Mucosa of stomach (tissue), 1 donor: ENCODE measurements at regions not wholly inside any gene's neighbourhood (a gene's known extent, or its start where the extent isn't known, plus 50 kb on each side); places are given as distances from the start of the nearest gene placed in this dataset.

Source experiments
- H3K27me3 ChIP-seq: one replicate; pipeline ENCODE4 v1.7.0; 2013; ENCODE audit warnings: mild to moderate bottlenecking, low read length; ENCODE audit not compliant: control insufficient read depth, insufficient read depth
- H3K36me3 ChIP-seq: one replicate; pipeline ENCODE4 v1.7.0; 2013; ENCODE audit warnings: low read length; ENCODE audit not compliant: control insufficient read depth, insufficient read depth
- H3K4me1 ChIP-seq: one replicate; pipeline ENCODE4 v1.7.0; 2013; ENCODE audit warnings: mild to moderate bottlenecking, low read length; ENCODE audit not compliant: control insufficient read depth, insufficient read depth
- H3K4me3 ChIP-seq: one replicate; pipeline ENCODE4 v1.7.0; 2013; ENCODE audit warnings: low read length
- H3K9ac ChIP-seq: one replicate; pipeline ENCODE4 v1.7.0; 2013; ENCODE audit warnings: mild to moderate bottlenecking, low read length, moderate library complexity
- H3K9me3 ChIP-seq: one replicate; pipeline ENCODE4 v1.7.0; 2013; ENCODE audit warnings: mild to moderate bottlenecking, low read length, moderate library complexity; ENCODE audit not compliant: control insufficient read depth
- donor health status: Pancreatic carcinoma.

GRCh38 chr5:117182104-117182503 lies 607.5 kb upstream of the SEMA6A start:
- H3K27me3 ChIP-seq = no peaks in the 10 kb centered on the region

GRCh38 chr5:117177302-117177701 lies 602.7 kb upstream of the SEMA6A start:
- Histone ChIP-seq H3K4me3 (no peak overlapping the region), H3K9me3 (no peaks in the 10 kb centered on the region), H3K36me3 (no peaks in the 10 kb centered on the region), H3K27me3 (no peaks in the 10 kb centered on the region), H3K9ac (no peak overlapping the region), H3K4me1 (peaks cover 3% of the 10 kb centered on the region)

More at GRCh38 chr5:117182104-117182503, 607.5 kb upstream of the SEMA6A start:
- Histone ChIP-seq H3K36me3 (no peaks in the 10 kb centered on the region), H3K9me3 (no peaks in the 10 kb centered on the region), H3K4me3 (no peak overlapping the region), H3K9ac (no peak overlapping the region), H3K4me1 (peaks cover 2% of the 10 kb centered on the region)

- H3K27me3 ChIP-seq = no peaks in the 10 kb centered on the region
- no peak overlapping the region for H3K9ac ChIP-seq
- H3K36me3 ChIP-seq = no peaks in the 10 kb centered on the region
- H3K4me3 ChIP-seq = no peak overlapping the region
- H3K9me3 ChIP-seq = no peaks in the 10 kb centered on the region
- H3K4me1 ChIP-seq = no peaks in the 10 kb centered on the region
These were observed 590.4 kb upstream of the SEMA6A start for GRCh38 chr5:117165068-117165467.

- H3K9ac ChIP-seq = no peak overlapping the region
- H3K27me3 ChIP-seq = no peaks in the 10 kb centered on the region
- no peaks in the 10 kb centered on the region for H3K36me3 ChIP-seq
- no peaks in the 10 kb centered on the region for H3K9me3 ChIP-seq
- H3K4me1 ChIP-seq = no peaks in the 10 kb centered on the region
- H3K4me3 ChIP-seq = no peak overlapping the region
These were observed 587.2 kb upstream of the SEMA6A start for GRCh38 chr5:117161718-117162335.

DNA sequence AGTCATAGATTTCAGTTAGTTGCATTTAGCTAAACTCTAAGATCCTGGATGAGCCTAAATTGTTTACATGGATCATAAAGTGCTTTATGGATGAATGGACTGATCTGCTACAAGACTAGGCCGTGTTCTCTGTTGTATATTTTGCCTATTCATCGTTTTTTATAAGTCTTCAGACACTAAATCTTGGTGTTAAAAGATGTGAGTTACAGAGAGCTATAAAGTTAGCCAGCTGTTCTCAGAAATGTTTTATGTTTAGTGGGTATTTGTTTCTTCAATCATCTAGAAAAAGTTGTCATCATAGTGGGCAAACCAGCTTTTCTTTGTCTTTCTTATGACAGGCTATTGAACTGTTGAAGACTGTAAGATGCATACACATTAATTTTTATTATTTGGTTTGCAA lies 585.8 kb upstream of the SEMA6A start:
- Histone ChIP-seq H3K4me3 (no peak overlapping the region), H3K4me1 (no peaks in the 10 kb centered on the region), H3K27me3 (no peaks in the 10 kb centered on the region), H3K9ac (no peak overlapping the region), H3K36me3 (no peaks in the 10 kb centered on the region), H3K9me3 (no peaks in the 10 kb centered on the region)

- Histone ChIP-seq H3K36me3 (no peaks in the 10 kb centered on the region), H3K4me3 (no peak overlapping the region), H3K9me3 (no peaks in the 10 kb centered on the region), H3K27me3 (no peaks in the 10 kb centered on the region), H3K4me1 (no peaks in the 10 kb centered on the region), H3K9ac (no peak overlapping the region)
These were observed 574.7 kb upstream of the SEMA6A start for GRCh38 chr5:117149312-117149711.

DNA sequence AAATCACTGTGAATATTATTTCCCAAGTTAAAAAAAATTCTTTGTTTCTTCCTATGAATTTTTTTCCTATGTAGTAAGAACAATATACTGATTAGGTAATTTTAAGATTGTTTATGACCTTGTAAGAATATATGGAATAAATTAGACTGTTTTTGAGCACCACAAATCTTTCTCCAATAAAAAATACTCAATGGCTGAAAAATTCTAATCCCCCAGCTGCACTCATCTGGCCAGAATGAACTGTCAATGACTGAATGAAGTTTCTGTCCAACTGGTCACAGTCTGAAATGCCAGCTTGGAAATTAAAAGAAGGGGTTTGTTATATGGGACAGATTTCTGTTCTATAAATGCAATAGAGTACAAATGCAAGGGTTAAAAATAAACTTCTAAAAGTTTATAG lies 569.5 kb upstream of the SEMA6A start:
- no peak overlapping the region for H3K9ac ChIP-seq
- no peaks in the 10 kb centered on the region for H3K27me3 ChIP-seq
- no peak overlapping the region for H3K4me3 ChIP-seq
- no peaks in the 10 kb centered on the region for H3K4me1 ChIP-seq
- H3K9me3 ChIP-seq = no peaks in the 10 kb centered on the region
- no peaks in the 10 kb centered on the region for H3K36me3 ChIP-seq

DNA sequence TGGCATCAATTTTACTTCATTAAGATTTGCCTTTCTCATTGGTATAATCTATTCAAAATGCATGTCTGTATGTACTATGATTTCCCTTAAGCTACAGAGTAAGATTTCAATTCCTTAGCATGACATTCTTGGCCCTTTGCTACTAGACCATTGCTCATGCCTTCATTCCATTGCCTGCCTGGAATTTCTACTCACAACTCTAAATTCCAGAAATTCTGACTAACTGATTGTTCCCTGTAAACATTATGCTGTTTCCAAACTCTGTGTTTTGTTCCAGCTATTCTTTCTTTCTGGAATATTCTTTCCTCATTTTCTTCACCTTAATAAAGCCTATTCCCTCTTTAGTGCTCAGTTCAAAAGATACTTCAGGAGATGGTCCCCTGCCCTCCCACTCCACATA lies 568.8 kb upstream of the SEMA6A start:
- H3K27me3 ChIP-seq = no peaks in the 10 kb centered on the region
- no peak overlapping the region for H3K4me3 ChIP-seq
- H3K36me3 ChIP-seq = no peaks in the 10 kb centered on the region
- H3K9ac ChIP-seq = no peak overlapping the region
- H3K4me1 ChIP-seq = no peaks in the 10 kb centered on the region
- no peaks in the 10 kb centered on the region for H3K9me3 ChIP-seq

GRCh38 chr5:117138523-117138922 lies 563.9 kb upstream of the SEMA6A start:
- Histone ChIP-seq H3K9me3 (no peaks in the 10 kb centered on the region), H3K4me3 (no peak overlapping the region), H3K4me1 (no peaks in the 10 kb centered on the region), H3K36me3 (no peaks in the 10 kb centered on the region), H3K27me3 (no peaks in the 10 kb centered on the region), H3K9ac (no peak overlapping the region)

DNA sequence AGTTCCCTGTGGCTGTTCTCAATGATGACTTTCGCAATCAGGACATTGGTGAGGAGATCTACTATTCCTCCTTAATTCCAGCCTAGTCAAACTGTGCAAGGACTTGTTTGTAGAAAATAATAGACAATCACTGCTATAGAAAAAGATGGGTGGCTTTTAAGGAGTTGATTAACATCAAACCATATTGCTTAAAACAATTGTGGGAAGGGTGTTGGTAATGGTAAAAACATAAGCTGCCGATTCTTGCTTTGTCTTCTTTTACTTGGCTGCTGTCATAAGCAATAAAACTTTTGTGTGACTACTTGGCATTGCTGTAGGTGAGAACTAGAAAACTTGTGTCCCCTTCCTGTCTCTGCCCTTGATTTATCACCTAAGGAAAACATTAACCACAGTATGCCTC lies 561.2 kb upstream of the SEMA6A start:
- H3K4me3 ChIP-seq = no peak overlapping the region
- H3K9ac ChIP-seq = no peak overlapping the region
- H3K36me3 ChIP-seq = no peaks in the 10 kb centered on the region
- no peaks in the 10 kb centered on the region for H3K9me3 ChIP-seq
- no peaks in the 10 kb centered on the region for H3K4me1 ChIP-seq
- H3K27me3 ChIP-seq = no peaks in the 10 kb centered on the region

DNA sequence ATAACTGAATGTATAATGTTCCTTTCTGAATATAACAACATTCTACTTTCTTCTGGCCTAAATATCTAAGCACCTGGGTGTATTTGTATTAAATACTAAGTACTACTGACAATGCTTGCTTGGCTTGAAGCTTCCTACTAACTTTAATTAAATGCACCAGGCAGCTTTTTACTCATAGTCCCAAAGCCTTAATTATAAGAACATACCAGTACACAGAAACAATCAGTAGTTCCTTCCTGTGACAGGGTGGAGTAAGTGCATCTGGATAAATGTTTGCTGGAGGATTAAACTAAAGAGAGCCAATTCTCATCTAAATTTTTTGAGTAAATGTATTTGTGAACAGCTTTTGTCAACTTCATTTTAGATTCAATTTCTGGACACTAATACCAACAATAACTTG lies 558.6 kb upstream of the SEMA6A start:
- Histone ChIP-seq H3K27me3 (no peaks in the 10 kb centered on the region), H3K4me3 (no peak overlapping the region), H3K9ac (no peak overlapping the region), H3K4me1 (no peaks in the 10 kb centered on the region), H3K9me3 (no peaks in the 10 kb centered on the region), H3K36me3 (no peaks in the 10 kb centered on the region)

- no peaks in the 10 kb centered on the region for H3K9me3 ChIP-seq
- H3K4me3 ChIP-seq = no peak overlapping the region
- no peak overlapping the region for H3K9ac ChIP-seq
- H3K36me3 ChIP-seq = no peaks in the 10 kb centered on the region
- H3K4me1 ChIP-seq = no peaks in the 10 kb centered on the region
- H3K27me3 ChIP-seq = no peaks in the 10 kb centered on the region
These were observed 557.3 kb upstream of the SEMA6A start for GRCh38 chr5:117131876-117132275.

GRCh38 chr5:117131048-117131679 lies 556.5 kb upstream of the SEMA6A start:
- H3K4me1 ChIP-seq = no peaks in the 10 kb centered on the region
- H3K9ac ChIP-seq = no peak overlapping the region
- H3K27me3 ChIP-seq = no peaks in the 10 kb centered on the region
- no peaks in the 10 kb centered on the region for H3K9me3 ChIP-seq
- H3K36me3 ChIP-seq = no peaks in the 10 kb centered on the region
- no peak overlapping the region for H3K4me3 ChIP-seq
